ENCODE measurements at regions not wholly inside any gene's neighbourhood (a gene's known extent, or its start where the extent isn't known, plus 50 kb on each side); places are given as distances from the start of the nearest gene placed in this dataset.

- Histone ChIP-seq H3K9me2 (ENCODE audit: low read depth, low read length) (no peaks in the 10 kb centered on the region), H3K9ac (ENCODE audit: low read length) (no peak overlapping the region), H3K4me2 (ENCODE audit: low read length) (no peak overlapping the region), H3K9me3 (ENCODE audit: low read length) (no peaks in the 10 kb centered on the region), H3K27ac (ENCODE audit: low read depth, low read length, poor library complexity, severe bottlenecking) (no peak overlapping the region), H3K27me3 (ENCODE audit: insufficient read depth, low read length) (no peaks in the 10 kb centered on the region), H3K4me3 (ENCODE audit: low read depth, low read length, poor library complexity, severe bottlenecking) (no peak overlapping the region), H3K79me2 (ENCODE audit: insufficient read depth, low read length) (no peaks in the 10 kb centered on the region), H3K4me1 (ENCODE audit: insufficient read depth, low read length, severe bottlenecking) (no peaks in the 10 kb centered on the region), H2AFZ (ENCODE audit: low read length) (no peak overlapping the region), H3F3A (ENCODE audit: insufficient read depth, low read length) (no peaks in the 10 kb centered on the region), H3K36me3 (ENCODE audit: insufficient read depth, low read length) (no peaks in the 10 kb centered on the region), H4K20me1 (ENCODE audit: insufficient read depth, low read length) (no peaks in the 10 kb centered on the region)
- TF ChIP-seq EZH2 (IDR thresholded peaks at IDR 0.05; ENCODE audit: borderline replicate concordance, low read length): no peak
These were observed 205.2 kb upstream of the CASK start for GRCh38 chrX:42128587-42128986.

- no peaks in the 10 kb centered on the region for H3K36me3 ChIP-seq (ENCODE audit: insufficient read depth, low read length)
- no peak overlapping the region for H3K9ac ChIP-seq (ENCODE audit: low read length)
- H3K4me1 ChIP-seq (ENCODE audit: insufficient read depth, low read length, severe bottlenecking): no peaks in the 10 kb centered on the region
- H3K9me2 ChIP-seq (ENCODE audit: low read depth, low read length): no peaks in the 10 kb centered on the region
- TF ChIP-seq CTCF (IDR thresholded peaks at IDR 0.05; ENCODE audit: low read length): no peak
- H3K9me3 ChIP-seq (ENCODE audit: low read length): no peaks in the 10 kb centered on the region
- H3K79me2 ChIP-seq (ENCODE audit: insufficient read depth, low read length): no peaks in the 10 kb centered on the region
- H3K27ac ChIP-seq (ENCODE audit: low read depth, low read length, poor library complexity, severe bottlenecking): no peak overlapping the region
- no peak overlapping the region for H3K4me2 ChIP-seq (ENCODE audit: low read length)
- H3K4me3 ChIP-seq (ENCODE audit: low read depth, low read length, poor library complexity, severe bottlenecking): no peak overlapping the region
- no peaks in the 10 kb centered on the region for H3K27me3 ChIP-seq (ENCODE audit: insufficient read depth, low read length)
- no peaks in the 10 kb centered on the region for H4K20me1 ChIP-seq (ENCODE audit: insufficient read depth, low read length)
- no peaks in the 10 kb centered on the region for H3F3A ChIP-seq (ENCODE audit: insufficient read depth, low read length)
- H2AFZ ChIP-seq (ENCODE audit: low read length): no peak overlapping the region
These were observed 204.7 kb upstream of the CASK start for GRCh38 chrX:42128020-42128419.

GRCh38 chrX:42127563-42127962, 204.2 kb upstream of the CASK start:
- H3K36me3 ChIP-seq (ENCODE audit: insufficient read depth, low read length): no peaks in the 10 kb centered on the region
- no peaks in the 10 kb centered on the region for H3K4me1 ChIP-seq (ENCODE audit: insufficient read depth, low read length, severe bottlenecking)
- no peaks in the 10 kb centered on the region for H3K79me2 ChIP-seq (ENCODE audit: insufficient read depth, low read length)
- no peak overlapping the region for H2AFZ ChIP-seq (ENCODE audit: low read length)
- no peak overlapping the region for H3K4me3 ChIP-seq (ENCODE audit: low read depth, low read length, poor library complexity, severe bottlenecking)
- H3K27me3 ChIP-seq (ENCODE audit: insufficient read depth, low read length): no peaks in the 10 kb centered on the region
- no peaks in the 10 kb centered on the region for H3K9me2 ChIP-seq (ENCODE audit: low read depth, low read length)
- H4K20me1 ChIP-seq (ENCODE audit: insufficient read depth, low read length): no peaks in the 10 kb centered on the region
- H3F3A ChIP-seq (ENCODE audit: insufficient read depth, low read length): no peaks in the 10 kb centered on the region
- H3K4me2 ChIP-seq (ENCODE audit: low read length): no peak overlapping the region
- TF ChIP-seq CTCF (IDR thresholded peaks at IDR 0.05; ENCODE audit: low read length) (no peak), EZH2 (IDR thresholded peaks at IDR 0.05; ENCODE audit: borderline replicate concordance, low read length) (no peak)
- no peak overlapping the region for H3K9ac ChIP-seq (ENCODE audit: low read length)
- no peak overlapping the region for H3K27ac ChIP-seq (ENCODE audit: low read depth, low read length, poor library complexity, severe bottlenecking)
- H3K9me3 ChIP-seq (ENCODE audit: low read length): no peaks in the 10 kb centered on the region

GRCh38 chrX:42123369-42123768, 200.0 kb upstream of the CASK start:
- Histone ChIP-seq H3F3A (ENCODE audit: insufficient read depth, low read length) (no peaks in the 10 kb centered on the region), H3K9me3 (ENCODE audit: low read length) (no peaks in the 10 kb centered on the region), H3K79me2 (ENCODE audit: insufficient read depth, low read length) (no peaks in the 10 kb centered on the region), H3K9ac (ENCODE audit: low read length) (no peak overlapping the region), H3K36me3 (ENCODE audit: insufficient read depth, low read length) (no peaks in the 10 kb centered on the region), H2AFZ (ENCODE audit: low read length) (no peak overlapping the region), H3K4me2 (ENCODE audit: low read length) (no peak overlapping the region), H3K4me3 (ENCODE audit: low read depth, low read length, poor library complexity, severe bottlenecking) (no peak overlapping the region), H3K27ac (ENCODE audit: low read depth, low read length, poor library complexity, severe bottlenecking) (no peak overlapping the region), H3K27me3 (ENCODE audit: insufficient read depth, low read length) (no peaks in the 10 kb centered on the region), H4K20me1 (ENCODE audit: insufficient read depth, low read length) (no peaks in the 10 kb centered on the region), H3K9me2 (ENCODE audit: low read depth, low read length) (no peaks in the 10 kb centered on the region), H3K4me1 (ENCODE audit: insufficient read depth, low read length, severe bottlenecking) (no peaks in the 10 kb centered on the region)
- TF ChIP-seq CTCF (IDR thresholded peaks at IDR 0.05; ENCODE audit: low read length) (no peak), EZH2 (IDR thresholded peaks at IDR 0.05; ENCODE audit: borderline replicate concordance, low read length) (no peak)

Data from OCI-LY1 (cell line).